ENCODE measurements at regions not wholly inside any gene's neighbourhood (a gene's known extent, or its start where the extent isn't known, plus 50 kb on each side); places are given as distances from the start of the nearest gene placed in this dataset.

- DNase-seq (ENCODE audit: low read depth) = no peak
- Mint-ChIP-seq H3K4me3 (ENCODE audit: unreplicated experiment) (no peak overlapping the region), H3K4me1 (ENCODE audit: low read depth, unreplicated experiment) (no peaks in the 10 kb centered on the region), H3K36me3 (ENCODE audit: low read depth, unreplicated experiment) (no peaks in the 10 kb centered on the region), H3K27ac (ENCODE audit: unreplicated experiment) (no peak overlapping the region), H3K9me3 (ENCODE audit: unreplicated experiment) (peaks cover 5% of the 10 kb centered on the region), H3K27me3 (ENCODE audit: low read depth, unreplicated experiment) (peaks cover 44% of the 10 kb centered on the region)
- Histone ChIP-seq H3K27ac (ENCODE audit: low read depth, low read length) (no peak overlapping the region), H2AFZ (ENCODE audit: low read depth, low read length) (no peak overlapping the region), H3K27me3 (ENCODE audit: insufficient read depth, low read length) (peaks cover 19% of the 10 kb centered on the region), H3K9me3 (ENCODE audit: insufficient read depth, low read depth, low read length) (no peaks in the 10 kb centered on the region), H4K20me1 (ENCODE audit: insufficient read depth, low read length) (no peaks in the 10 kb centered on the region), H3K79me2 (ENCODE audit: insufficient read depth, low read length) (no peaks in the 10 kb centered on the region), H3K9ac (ENCODE audit: low read length) (no peak overlapping the region), H3K36me3 (ENCODE audit: insufficient read depth, low read length) (no peaks in the 10 kb centered on the region), H3K4me1 (ENCODE audit: insufficient read depth, low read length) (no peaks in the 10 kb centered on the region), H3K4me3 (ENCODE audit: insufficient read depth, low read depth, low read length) (no peak overlapping the region), H3K4me2 (ENCODE audit: low read length) (no peak overlapping the region)
- no peak for FAIRE-seq
- TF ChIP-seq EZH2 (IDR thresholded peaks at IDR 0.05; ENCODE audit: insufficient read depth, low read length) (no peak), CTCF (IDR thresholded peaks at IDR 0.05; ENCODE audit: insufficient read depth, low read depth, low read length) (no peak)
These were observed 284.5 kb upstream of the RTL1 start for GRCh38 chr14:101187816-101188570.

GRCh38 chr14:101188571-101188915 lies 285.0 kb upstream of the RTL1 start:
- no peaks in the 10 kb centered on the region for H3K9me3 ChIP-seq (ENCODE audit: insufficient read depth, low read depth, low read length)
- no peaks in the 10 kb centered on the region for H3K36me3 ChIP-seq (ENCODE audit: insufficient read depth, low read length)
- TF ChIP-seq CTCF (IDR thresholded peaks at IDR 0.05; ENCODE audit: insufficient read depth, low read depth, low read length) (no peak), EZH2 (IDR thresholded peaks at IDR 0.05; ENCODE audit: insufficient read depth, low read length) (no peak)
- no peak overlapping the region for H3K9ac ChIP-seq (ENCODE audit: low read length)
- Mint-ChIP-seq H3K9me3 (ENCODE audit: unreplicated experiment) (peaks cover 5% of the 10 kb centered on the region), H3K4me1 (ENCODE audit: low read depth, unreplicated experiment) (no peaks in the 10 kb centered on the region), H3K36me3 (ENCODE audit: low read depth, unreplicated experiment) (no peaks in the 10 kb centered on the region), H3K27me3 (ENCODE audit: low read depth, unreplicated experiment) (peaks cover 50% of the 10 kb centered on the region), H3K4me3 (ENCODE audit: unreplicated experiment) (no peak overlapping the region), H3K27ac (ENCODE audit: unreplicated experiment) (no peak overlapping the region)
- H3K4me3 ChIP-seq (ENCODE audit: insufficient read depth, low read depth, low read length) = no peak overlapping the region
- H3K4me1 ChIP-seq (ENCODE audit: insufficient read depth, low read length) = no peaks in the 10 kb centered on the region
- H3K27me3 ChIP-seq (ENCODE audit: insufficient read depth, low read length) = peaks cover 19% of the 10 kb centered on the region
- DNase-seq (ENCODE audit: low read depth) = no peak
- FAIRE-seq = no peak
- H2AFZ ChIP-seq (ENCODE audit: low read depth, low read length) = no peak overlapping the region
- H3K27ac ChIP-seq (ENCODE audit: low read depth, low read length) = no peak overlapping the region
- no peaks in the 10 kb centered on the region for H3K79me2 ChIP-seq (ENCODE audit: insufficient read depth, low read length)
- no peak overlapping the region for H3K4me2 ChIP-seq (ENCODE audit: low read length)
- no peaks in the 10 kb centered on the region for H4K20me1 ChIP-seq (ENCODE audit: insufficient read depth, low read length)

- Mint-ChIP-seq H3K27me3 (ENCODE audit: low read depth, unreplicated experiment) (peaks cover 57% of the 10 kb centered on the region), H3K36me3 (ENCODE audit: low read depth, unreplicated experiment) (no peaks in the 10 kb centered on the region), H3K27ac (ENCODE audit: unreplicated experiment) (no peak overlapping the region), H3K4me1 (ENCODE audit: low read depth, unreplicated experiment) (no peaks in the 10 kb centered on the region), H3K9me3 (ENCODE audit: unreplicated experiment) (peaks cover 5% of the 10 kb centered on the region), H3K4me3 (ENCODE audit: unreplicated experiment) (no peak overlapping the region)
- Histone ChIP-seq H3K4me1 (ENCODE audit: insufficient read depth, low read length) (no peaks in the 10 kb centered on the region), H3K27ac (ENCODE audit: low read depth, low read length) (no peak overlapping the region), H3K36me3 (ENCODE audit: insufficient read depth, low read length) (no peaks in the 10 kb centered on the region), H3K4me2 (ENCODE audit: low read length) (no peak overlapping the region), H3K9ac (ENCODE audit: low read length) (no peak overlapping the region), H3K79me2 (ENCODE audit: insufficient read depth, low read length) (no peaks in the 10 kb centered on the region), H3K27me3 (ENCODE audit: insufficient read depth, low read length) (peaks cover 17% of the 10 kb centered on the region), H3K4me3 (ENCODE audit: insufficient read depth, low read depth, low read length) (no peak overlapping the region), H3K9me3 (ENCODE audit: insufficient read depth, low read depth, low read length) (no peaks in the 10 kb centered on the region), H2AFZ (ENCODE audit: low read depth, low read length) (no peak overlapping the region), H4K20me1 (ENCODE audit: insufficient read depth, low read length) (no peaks in the 10 kb centered on the region)
- TF ChIP-seq CTCF (IDR thresholded peaks at IDR 0.05; ENCODE audit: insufficient read depth, low read depth, low read length) (no peak), EZH2 (IDR thresholded peaks at IDR 0.05; ENCODE audit: insufficient read depth, low read length) (no peak)
- no peak for FAIRE-seq
- DNase-seq (ENCODE audit: low read depth) = no peak
These were observed 285.7 kb upstream of the RTL1 start for GRCh38 chr14:101189266-101189665.

All from astrocyte (in vitro differentiated cells and primary cell).